AG20443 (cell line): ENCODE measurements at regions not wholly inside any gene's neighbourhood (a gene's known extent, or its start where the extent isn't known, plus 50 kb on each side); places are given as distances from the start of the nearest gene placed in this dataset.

ENCODE experiments used
- DNase-seq: peaks from one replicate; pipeline ENCODE4 v3.0.0; 2012; ENCODE audit warnings: low spot score, mixed read lengths

- DNase-seq: no peak
These were observed 179.0 kb downstream of the SNX19 start for GRCh38 chr11:130737041-130737830.

DNA sequence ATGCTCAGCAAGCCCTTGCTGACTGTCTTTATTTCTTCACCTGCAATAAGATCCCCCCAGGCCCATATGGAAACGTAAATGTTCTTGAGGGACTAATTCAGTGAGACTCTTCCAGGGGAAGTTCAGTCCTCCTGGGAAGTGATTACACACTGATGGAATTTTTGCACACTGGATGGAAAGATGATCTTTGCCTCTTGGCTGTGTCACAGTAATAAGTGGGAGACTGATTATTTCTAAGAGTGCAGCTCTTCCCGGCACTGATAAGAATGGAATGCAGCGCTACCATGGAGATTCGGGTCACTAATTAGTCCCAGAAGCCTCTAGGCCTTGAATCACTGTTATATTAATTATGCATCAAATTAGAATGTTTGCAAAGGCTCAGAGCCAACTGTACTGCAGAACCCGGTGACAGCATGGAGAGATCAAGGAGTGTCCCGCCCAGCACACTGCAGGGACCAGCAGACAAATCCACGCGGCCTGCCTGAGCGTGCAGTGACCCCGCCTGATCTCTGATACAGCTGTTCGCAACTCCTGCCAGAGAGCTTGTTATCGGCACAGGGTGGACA is 178.3 kb downstream of the SNX19 start:
- DNase-seq: peak; percentile 78

- no peak for DNase-seq
These were observed 177.7 kb downstream of the SNX19 start for GRCh38 chr11:130738611-130739010.

DNA sequence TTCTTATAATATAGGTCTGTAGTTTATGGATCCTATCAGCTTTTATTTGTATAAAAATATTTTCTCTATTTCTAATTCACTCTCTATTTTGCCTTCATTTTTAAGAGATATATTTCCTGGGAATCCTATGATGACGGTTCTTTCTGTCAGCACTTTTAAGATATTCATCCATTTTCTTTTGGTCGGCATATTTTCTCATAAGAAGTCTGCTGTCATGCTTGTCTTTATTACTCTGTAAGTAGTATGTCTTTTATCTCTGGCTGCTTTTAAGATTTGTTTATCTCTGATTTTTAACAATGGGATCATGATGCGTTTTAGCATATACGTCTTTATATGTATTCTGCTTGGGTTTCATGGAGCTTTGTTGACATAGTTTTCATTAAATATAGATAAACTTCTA is 175.5 kb downstream of the SNX19 start:
- no peak for DNase-seq

- DNase-seq: no peak
These were observed 171.5 kb downstream of the SNX19 start for GRCh38 chr11:130744794-130745193.

GRCh38 chr11:130749216-130749615 is 167.1 kb downstream of the SNX19 start:
- DNase-seq: no peak

DNA sequence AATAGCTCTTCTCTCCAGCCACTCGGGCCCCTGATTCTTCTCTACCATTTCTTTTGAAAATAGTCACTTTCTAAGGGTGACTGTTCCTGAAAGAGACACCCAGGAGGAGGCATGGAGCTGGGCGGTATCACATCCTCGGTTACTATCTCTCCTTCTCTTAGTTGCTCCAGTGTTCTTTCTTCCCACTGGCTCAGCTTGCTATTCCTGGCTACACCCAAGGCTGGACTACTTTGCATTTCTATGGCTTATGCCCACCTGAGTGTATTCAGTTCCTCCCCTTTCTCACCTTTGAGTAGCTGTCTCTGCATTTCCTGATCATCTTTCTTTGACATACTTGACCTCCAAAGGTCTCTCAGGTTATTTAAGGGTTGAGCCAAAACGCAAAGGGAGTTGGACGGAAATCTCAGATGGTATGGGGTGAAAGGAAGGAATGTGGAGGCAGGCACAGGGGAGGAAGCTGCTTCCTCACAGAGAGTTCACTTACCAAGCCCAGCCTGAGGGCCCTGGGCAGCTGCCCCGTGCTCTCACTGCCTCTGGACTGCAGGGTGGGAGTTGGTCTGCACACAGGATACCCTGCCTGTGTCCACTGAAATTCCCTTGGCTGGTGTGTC is 155.7 kb downstream of the SNX19 start:
- DNase-seq: no peak

DNA sequence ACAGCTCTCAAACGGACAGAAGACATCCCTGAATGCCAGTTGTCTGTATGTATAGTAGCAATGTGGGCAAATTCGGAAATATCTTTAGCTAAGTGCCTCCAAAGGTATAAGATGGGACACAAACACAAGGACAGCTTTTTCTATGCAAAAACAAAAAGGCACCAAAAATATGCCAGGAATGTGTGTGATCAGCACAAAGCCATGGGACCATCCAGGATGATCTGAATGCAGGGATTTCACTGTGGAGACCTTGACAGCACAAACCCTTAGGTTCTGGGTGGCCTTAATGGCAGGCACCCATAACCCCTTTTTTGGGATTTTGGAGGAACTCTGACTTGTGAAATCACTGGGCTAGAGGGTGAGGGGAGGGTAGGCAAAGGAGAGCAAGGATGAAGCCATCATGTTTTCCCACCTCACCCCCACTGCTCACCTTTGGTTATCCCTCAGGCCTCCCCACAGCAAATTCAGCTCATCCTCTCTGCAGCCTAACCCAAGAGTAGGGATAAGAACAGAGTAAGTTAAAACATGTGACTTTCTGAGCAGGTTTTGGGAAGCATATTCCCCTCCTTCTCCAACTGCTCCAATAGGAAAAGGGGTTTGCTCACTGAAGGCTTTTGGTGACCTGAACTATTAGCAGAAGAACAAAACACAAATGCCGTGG is 154.6 kb downstream of the SNX19 start:
- peak; percentile 32 for DNase-seq

DNA sequence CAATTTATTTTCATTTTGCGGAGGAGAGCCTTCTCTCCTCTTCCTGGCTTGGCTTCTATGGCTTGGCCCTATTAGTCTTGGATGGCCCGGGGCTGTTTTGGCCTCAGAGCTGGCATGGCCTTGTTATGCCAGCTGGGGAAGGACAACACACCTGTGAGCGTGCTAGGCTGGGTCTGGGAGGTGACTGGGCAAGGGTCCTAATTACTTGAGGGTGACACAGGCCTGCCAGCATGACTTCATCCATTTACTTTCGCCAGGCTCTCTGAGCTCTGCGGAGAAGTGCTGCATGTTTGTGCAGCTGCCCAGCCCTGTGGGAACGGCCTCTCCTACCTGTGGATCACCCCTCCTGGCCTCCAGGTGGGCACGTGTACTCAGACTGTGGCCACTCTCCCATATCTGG is 153.6 kb downstream of the SNX19 start:
- no peak for DNase-seq

- DNase-seq: peak; percentile 36
These were observed 152.9 kb downstream of the SNX19 start for GRCh38 chr11:130763087-130763980.

DNA sequence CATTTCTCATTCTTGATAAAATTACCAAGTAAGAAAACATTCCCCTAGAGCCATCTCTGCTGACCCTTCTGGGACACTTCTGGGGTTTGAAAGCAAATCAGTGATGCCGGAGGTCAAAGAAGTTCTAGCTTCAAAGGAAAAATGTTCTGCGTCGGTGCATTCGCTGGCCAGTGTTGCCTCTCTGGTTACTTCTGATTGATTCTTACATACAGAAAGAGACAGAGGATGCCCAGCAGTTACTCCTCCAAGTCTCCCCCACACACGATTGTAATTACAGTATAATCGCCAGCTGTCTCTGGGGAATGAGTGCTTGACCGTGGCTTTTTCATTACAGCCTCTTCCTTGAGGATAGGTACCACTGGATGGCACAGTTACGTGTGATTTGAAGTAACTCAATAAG is 150.9 kb downstream of the SNX19 start:
- DNase-seq: no peak

GRCh38 chr11:130765951-130766649 is 150.2 kb downstream of the SNX19 start:
- DNase-seq: no peak

DNA sequence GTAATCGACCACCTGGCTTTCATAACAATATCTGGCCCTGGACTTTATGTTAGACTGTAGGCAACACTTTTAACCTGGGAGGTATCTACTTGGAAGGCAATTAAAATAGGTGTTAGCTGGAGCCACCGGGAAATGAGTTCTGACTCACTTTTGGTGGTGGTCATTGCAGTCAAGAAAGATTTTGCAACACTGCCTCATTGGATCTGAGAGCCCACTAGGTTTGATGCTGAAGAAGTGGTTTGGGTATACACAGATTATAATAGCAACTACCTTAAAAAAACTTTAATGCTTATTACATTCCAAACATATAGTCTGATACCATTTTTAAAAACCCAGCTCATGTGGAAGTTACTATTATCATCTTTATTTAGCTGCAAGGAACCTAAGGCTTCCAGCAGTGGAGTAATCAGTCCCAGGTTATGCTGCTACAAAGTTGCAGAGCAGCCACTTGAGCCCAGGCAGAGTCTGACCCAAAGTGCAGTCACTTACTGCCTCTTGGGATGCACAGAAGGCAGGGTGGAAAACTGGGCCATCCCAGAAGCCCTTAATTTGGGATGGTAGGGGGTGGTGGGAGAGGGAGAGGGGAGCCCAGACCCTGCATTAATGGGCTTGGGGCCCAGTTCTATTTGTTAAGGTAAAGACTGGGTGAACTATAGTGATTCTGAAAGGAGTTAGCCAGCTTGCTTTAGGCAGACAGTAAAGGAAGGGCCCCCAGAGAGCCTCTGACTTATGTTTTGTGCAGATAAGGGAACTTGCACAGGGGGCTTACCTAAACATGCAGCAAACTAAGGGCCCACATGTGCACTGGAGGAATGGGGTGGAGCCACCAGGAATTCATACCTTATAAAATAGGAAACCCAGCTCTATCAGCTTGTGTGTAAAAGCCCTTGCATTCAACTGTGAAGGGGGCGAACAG is 149.4 kb downstream of the SNX19 start:
- no peak for DNase-seq

DNA sequence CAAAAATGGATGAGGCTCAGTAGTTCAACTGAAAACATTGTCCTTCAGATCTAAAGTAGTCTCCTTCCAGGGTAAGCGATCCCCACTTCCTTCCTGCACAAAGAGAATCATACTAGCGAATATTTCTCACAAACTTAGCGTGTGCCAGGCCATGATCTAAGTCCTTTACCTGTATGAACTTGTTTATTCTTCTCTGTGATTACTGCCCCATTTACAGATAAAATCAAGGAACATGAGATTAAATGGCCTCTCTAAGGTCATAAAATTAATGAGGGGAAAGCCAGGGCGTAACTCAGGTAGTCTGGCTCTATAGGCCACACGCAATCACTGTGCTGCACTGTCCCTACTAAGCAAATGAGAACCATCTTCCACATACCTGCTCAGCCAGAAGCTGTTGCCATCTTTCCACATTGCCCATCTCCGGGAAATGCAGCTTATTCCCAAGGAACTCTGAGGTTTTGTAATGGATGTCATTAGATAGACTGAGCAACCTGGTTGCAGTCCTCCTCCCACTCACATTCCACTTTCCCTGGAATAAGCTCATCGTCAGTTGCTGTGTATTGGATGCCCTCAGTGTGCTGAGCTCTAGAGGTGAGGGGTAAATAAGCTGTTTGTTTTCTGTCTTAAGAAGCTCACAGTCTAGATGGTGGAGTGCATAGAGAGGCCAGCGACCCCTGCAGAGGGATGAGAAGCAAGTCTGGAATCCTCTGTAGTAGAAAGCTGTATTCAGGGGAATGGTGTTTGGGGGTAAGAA is 146.3 kb downstream of the SNX19 start:
- DNase-seq: no peak

GRCh38 chr11:130771708-130772107 is 144.6 kb downstream of the SNX19 start:
- peak; percentile 69 for DNase-seq

- peak; percentile 80 for DNase-seq
These were observed 143.7 kb downstream of the SNX19 start for GRCh38 chr11:130772266-130773227.

- no peak for DNase-seq
These were observed 142.9 kb downstream of the SNX19 start for GRCh38 chr11:130773244-130773820.

DNA sequence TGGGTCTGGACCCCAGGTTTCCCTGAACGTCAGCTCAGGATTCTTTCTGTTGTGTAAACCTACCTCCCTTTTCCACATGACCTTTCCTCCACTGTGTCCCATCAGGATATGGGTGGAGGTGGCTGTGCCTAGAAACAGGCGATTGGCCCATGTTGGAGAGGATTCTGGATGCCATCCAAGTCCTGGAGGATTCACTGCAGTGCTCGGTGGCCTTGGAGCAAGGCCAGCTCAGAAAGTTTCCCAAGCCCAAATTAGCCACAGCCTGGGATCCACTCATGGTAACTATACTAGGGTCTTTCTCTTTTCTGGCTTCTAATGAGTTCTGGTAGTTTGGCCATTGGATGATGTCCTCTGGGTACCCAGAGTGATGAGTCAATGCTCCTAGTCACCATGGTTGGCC is 141.6 kb downstream of the SNX19 start:
- DNase-seq: no peak
